ENCODE measurements at regions not wholly inside any gene's neighbourhood (a gene's known extent, or its start where the extent isn't known, plus 50 kb on each side); places are given as distances from the start of the nearest gene placed in this dataset.

DNA sequence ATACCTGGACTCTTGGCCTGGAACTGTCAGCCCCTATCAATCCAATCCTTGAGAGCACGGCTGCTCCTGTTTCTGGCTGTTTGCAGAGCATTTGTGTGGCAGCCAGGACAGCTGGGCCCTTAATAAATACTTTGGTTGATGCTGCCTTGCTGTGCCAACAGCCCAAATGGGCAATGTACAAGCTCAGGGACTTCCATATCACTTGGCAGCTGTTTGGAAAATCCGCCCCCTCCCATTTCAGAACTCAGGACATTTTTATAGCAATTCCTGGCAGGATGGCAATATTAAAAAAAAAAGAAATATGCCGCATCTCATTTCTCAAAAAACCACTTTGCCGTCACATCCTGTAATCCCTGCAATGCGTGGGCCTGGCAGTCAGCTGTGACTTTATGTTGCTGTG is 218.9 kb downstream of the HS3ST1 start:
- Histone ChIP-seq H3K36me3 (no peaks in the 10 kb centered on the region), H3K27ac (no peak overlapping the region), H3K4me3 (no peak overlapping the region), H3K27me3 (no peaks in the 10 kb centered on the region), H3K4me1 (peaks cover 0 to 3% (median 1%) of the 10 kb centered on the region in 4 donors), H3K9me3 (peaks cover 11 to 16% of the 10 kb centered on the region in 2 donors)
- WGBS, 2 donors (ENCODE audit: low coverage in 1 of 2): 77 to 83% methylated on average over 3 to 5 of the region's 5 CpGs
- in situ Hi-C loops (cut with MboI; ENCODE audit: low pct_ligation_motif_present in 1 of 4, low pct_unique_long_range_greater_than_20kb in 1 of 4, low sequenced_read_pairs in 3 of 4): no loop called here
- intact Hi-C loops (cut with DNase I; ENCODE audit: low total_unique reads): no loop called here
- TF ChIP-seq, protein P1, sequence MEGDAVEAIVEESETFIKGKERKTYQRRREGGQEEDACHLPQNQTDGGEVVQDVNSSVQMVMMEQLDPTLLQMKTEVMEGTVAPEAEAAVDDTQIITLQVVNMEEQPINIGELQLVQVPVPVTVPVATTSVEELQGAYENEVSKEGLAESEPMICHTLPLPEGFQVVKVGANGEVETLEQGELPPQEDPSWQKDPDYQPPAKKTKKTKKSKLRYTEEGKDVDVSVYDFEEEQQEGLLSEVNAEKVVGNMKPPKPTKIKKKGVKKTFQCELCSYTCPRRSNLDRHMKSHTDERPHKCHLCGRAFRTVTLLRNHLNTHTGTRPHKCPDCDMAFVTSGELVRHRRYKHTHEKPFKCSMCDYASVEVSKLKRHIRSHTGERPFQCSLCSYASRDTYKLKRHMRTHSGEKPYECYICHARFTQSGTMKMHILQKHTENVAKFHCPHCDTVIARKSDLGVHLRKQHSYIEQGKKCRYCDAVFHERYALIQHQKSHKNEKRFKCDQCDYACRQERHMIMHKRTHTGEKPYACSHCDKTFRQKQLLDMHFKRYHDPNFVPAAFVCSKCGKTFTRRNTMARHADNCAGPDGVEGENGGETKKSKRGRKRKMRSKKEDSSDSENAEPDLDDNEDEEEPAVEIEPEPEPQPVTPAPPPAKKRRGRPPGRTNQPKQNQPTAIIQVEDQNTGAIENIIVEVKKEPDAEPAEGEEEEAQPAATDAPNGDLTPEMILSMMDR (IDR thresholded peaks at IDR 0.05): no peak
- no peak for DNase-seq

GRCh38 chr4:11201256-11201655 is 227.4 kb downstream of the HS3ST1 start:
- in situ Hi-C loops (cut with MboI; ENCODE audit: low pct_ligation_motif_present in 1 of 4, low pct_unique_long_range_greater_than_20kb in 1 of 4, low sequenced_read_pairs in 3 of 4): no loop called here
- WGBS, 2 donors (ENCODE audit: low coverage in 1 of 2): 90 to 100% methylated on average over 1 to 2 of the region's 2 CpGs
- TF ChIP-seq EP300 (IDR thresholded peaks at IDR 0.05; ENCODE audit: low read depth) (no peak), POLR2AphosphoS5 (IDR thresholded peaks at IDR 0.05) (no peak)
- Histone ChIP-seq H3K27me3 (no peaks in the 10 kb centered on the region), H3K9me3 (no peaks in the 10 kb centered on the region), H3K36me3 (no peaks in the 10 kb centered on the region), H3K4me3 (no peak overlapping the region), H3K27ac (no peak overlapping the region), H3K4me1 (no peaks in the 10 kb centered on the region)
- intact Hi-C loops (cut with DNase I; ENCODE audit: low total_unique reads): no loop called here
- no peak for DNase-seq

DNA sequence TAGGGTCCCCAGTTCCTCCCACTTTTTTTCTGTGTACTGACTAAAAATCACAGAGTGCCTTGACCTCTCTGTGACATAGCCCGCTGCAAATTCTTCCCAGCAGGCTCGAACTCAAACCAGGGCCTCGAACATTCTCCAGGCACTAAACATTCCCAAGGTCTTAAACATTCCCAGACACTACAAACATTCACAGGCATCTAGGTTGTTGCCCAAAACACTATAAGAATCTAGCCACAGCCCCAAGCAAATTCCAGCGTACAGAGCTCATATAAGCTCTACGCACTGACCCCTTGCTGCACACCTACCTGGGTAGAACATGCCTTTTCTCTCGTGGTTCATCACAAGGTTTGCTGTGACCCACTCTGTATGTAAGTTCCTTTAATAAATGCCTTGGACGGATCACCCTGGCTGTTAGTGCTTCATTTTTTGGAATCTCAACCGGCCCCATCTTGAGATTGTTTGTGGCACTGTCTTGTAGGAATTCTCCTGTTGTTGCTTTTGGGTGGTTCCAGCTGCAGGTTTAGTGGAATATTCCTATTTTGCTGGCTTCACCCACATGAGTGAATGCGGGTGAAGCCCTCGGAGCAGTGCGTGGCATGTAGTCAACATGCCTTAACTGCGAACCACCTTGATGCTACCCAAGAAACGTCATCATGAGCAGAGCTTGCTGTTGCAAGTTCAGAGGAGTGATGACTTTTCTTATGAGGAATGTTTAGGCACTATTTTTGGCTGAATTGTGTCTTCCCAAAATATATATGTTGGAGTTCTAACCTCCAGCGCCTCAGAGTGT is 230.0 kb downstream of the HS3ST1 start:
- Histone ChIP-seq H3K9me3 (no peaks in the 10 kb centered on the region), H3K27ac (no peak overlapping the region), H3K27me3 (no peaks in the 10 kb centered on the region), H3K4me1 (no peaks in the 10 kb centered on the region), H3K4me3 (no peak overlapping the region), H3K36me3 (no peaks in the 10 kb centered on the region)
- intact Hi-C loops (cut with DNase I; ENCODE audit: low total_unique reads) (no loop called here), in situ Hi-C loops (cut with MboI; ENCODE audit: low pct_ligation_motif_present in 1 of 4, low pct_unique_long_range_greater_than_20kb in 1 of 4, low sequenced_read_pairs in 3 of 4) (no loop called here)
- TF ChIP-seq, protein P1 (IDR thresholded peaks at IDR 0.05): no peak
- TF ChIP-seq POLR2A (IDR thresholded peaks at IDR 0.05) (no peak), EP300 (IDR thresholded peaks at IDR 0.05; ENCODE audit: low read depth) (no peak), POLR2AphosphoS5 (IDR thresholded peaks at IDR 0.05) (no peak)
- no peak for DNase-seq
- 81 to 82% methylated on average over 5 to 14 of the region's 14 CpGs for WGBS, 2 donors (ENCODE audit: low coverage in 1 of 2)

- no peaks in the 10 kb centered on the region for H3K27me3 ChIP-seq
- no peaks in the 10 kb centered on the region for H3K9me3 ChIP-seq
- no peaks in the 10 kb centered on the region for H3K36me3 ChIP-seq
- H3K4me1 ChIP-seq: no peaks in the 10 kb centered on the region
- no peak overlapping the region for H3K27ac ChIP-seq
- 82 to 89% methylated on average over 7 to 8 of the region's 8 CpGs for WGBS, 2 donors (ENCODE audit: low coverage in 1 of 2)
- TF ChIP-seq POLR2A (IDR thresholded peaks at IDR 0.05) (no peak), EP300 (IDR thresholded peaks at IDR 0.05; ENCODE audit: low read depth) (no peak), POLR2AphosphoS5 (IDR thresholded peaks at IDR 0.05) (no peak)
- TF ChIP-seq, protein P1 (IDR thresholded peaks at IDR 0.05): no peak
- in situ Hi-C loops (cut with MboI; ENCODE audit: low pct_ligation_motif_present in 1 of 4, low pct_unique_long_range_greater_than_20kb in 1 of 4, low sequenced_read_pairs in 3 of 4): no loop called here
- intact Hi-C loops (cut with DNase I; ENCODE audit: low total_unique reads): no loop called here
- H3K4me3 ChIP-seq: no peak overlapping the region
- DNase-seq: no peak
Observed at GRCh38 chr4:11197631-11198341, 230.9 kb downstream of the HS3ST1 start.
